B cell (primary cell): ENCODE measurements at regions not wholly inside any gene's neighbourhood (a gene's known extent, or its start where the extent isn't known, plus 50 kb on each side); places are given as distances from the start of the nearest gene placed in this dataset.

Experiments
- CTCF ChIP-seq: fragments of 200-600 bp; IDR thresholded peaks from one replicate; pipeline ENCODE4 v1.8.0; 2022; ENCODE audit warnings: antibody characterized with exemption, mild to moderate bottlenecking
- EZH2 ChIP-seq: IDR thresholded peaks from 2 replicates; pipeline ENCODE4 v1.6.1; 2012; ENCODE audit warnings: borderline replicate concordance, low read depth, mild to moderate bottlenecking, moderate library complexity, low read length; ENCODE audit not compliant: insufficient read depth, poor library complexity, severe bottlenecking

DNA sequence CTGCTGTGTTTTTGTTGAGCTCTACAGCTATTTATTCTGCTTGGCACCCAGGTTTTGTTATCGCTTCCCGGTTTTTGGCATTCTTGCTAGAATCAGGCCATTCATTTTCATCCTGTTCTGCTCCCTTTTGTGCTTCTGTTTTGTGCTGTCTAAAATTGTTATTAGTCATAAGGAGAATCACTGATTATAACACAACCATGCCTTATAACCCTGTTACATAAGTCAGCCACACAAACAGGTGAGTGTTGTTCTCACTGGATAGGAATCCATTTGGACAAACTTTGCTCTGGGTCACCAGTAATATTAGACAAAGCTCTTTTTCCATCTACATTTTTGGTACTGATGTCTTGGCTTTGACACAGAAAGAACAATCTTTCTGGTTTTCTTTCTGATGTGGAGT is 622.8 kb downstream of the PSAT1 start:
- TF ChIP-seq EZH2 = no peak
- TF ChIP-seq CTCF = no peak
